Neuronal stem cell (in vitro differentiated cells): ENCODE measurements at regions not wholly inside any gene's neighbourhood (a gene's known extent, or its start where the extent isn't known, plus 50 kb on each side); places are given as distances from the start of the nearest gene placed in this dataset.

ENCODE experiments used
- DNase-seq: peaks from one replicate; pipeline ENCODE4 v3.0.0-alpha.2; 2013; ENCODE audit warnings: low spot score
- H2AFZ ChIP-seq: one replicate; pipeline ENCODE4 v1.6.1; 2013; ENCODE audit warnings: mild to moderate bottlenecking, low read length, inconsistent platforms
- H2AK5ac ChIP-seq: 2 replicates; pipeline ENCODE4 v1.6.1; 2013; ENCODE audit warnings: low read depth, mild to moderate bottlenecking, inconsistent platforms, low read length, moderate library complexity, mixed read lengths
- H2BK120ac ChIP-seq: 2 replicates; pipeline ENCODE4 v1.6.1; 2013; ENCODE audit warnings: low read depth, mild to moderate bottlenecking, inconsistent platforms, low read length, moderate library complexity, mixed read lengths
- H2BK12ac ChIP-seq: one replicate; pipeline ENCODE4 v1.6.1; 2013; ENCODE audit warnings: low read length, inconsistent platforms
- H2BK15ac ChIP-seq: 2 replicates; pipeline ENCODE4 v1.6.1; 2013; ENCODE audit warnings: mild to moderate bottlenecking, low read length, inconsistent platforms, mixed read lengths
- H2BK5ac ChIP-seq: one replicate; pipeline ENCODE4 v1.6.1; 2013; ENCODE audit warnings: inconsistent platforms, mild to moderate bottlenecking, low read length, moderate library complexity
- H3K14ac ChIP-seq: one replicate; pipeline ENCODE4 v1.6.1; 2013; ENCODE audit warnings: low read length, inconsistent platforms
- H3K18ac ChIP-seq: 2 replicates; pipeline ENCODE4 v1.6.1; 2013; ENCODE audit warnings: low read length, inconsistent platforms
- H3K23ac ChIP-seq: 2 replicates; pipeline ENCODE4 v1.6.1; 2013; ENCODE audit warnings: low read depth, mild to moderate bottlenecking, mixed read lengths, low read length, inconsistent platforms; ENCODE audit not compliant: poor library complexity
- H3K27ac ChIP-seq: replicated peaks from 3 replicates; pipeline ENCODE4 v1.5.1; 2013; ENCODE audit warnings: low read length, inconsistent platforms
- H3K27me3 ChIP-seq, 3 experiments: 2 replicates each; pipeline ENCODE4 v1.6.1; 2013; ENCODE audit warnings: low read length in 3 of 3, mild to moderate bottlenecking in 2 of 3, inconsistent platforms in 1 of 3, low read depth in 1 of 3, mixed read lengths in 1 of 3, moderate library complexity in 1 of 3; ENCODE audit not compliant: control insufficient read depth in 3 of 3, insufficient read depth in 3 of 3
- H3K36me3 ChIP-seq, 2 donors: replicated peaks in 1 of 2; 2 replicates each; pipeline ENCODE4 v1.6.1; 2013; ENCODE audit warnings: low read length in 2 of 2; ENCODE audit not compliant: control insufficient read depth in 2 of 2, insufficient read depth in 2 of 2
- H3K4ac ChIP-seq: 2 replicates; pipeline ENCODE4 v1.6.1; 2013; ENCODE audit warnings: inconsistent platforms, mild to moderate bottlenecking, low read length, moderate library complexity
- H3K4me1 ChIP-seq, 2 donors: 1 replicate in 1 of 2; 2 replicates in 1 of 2; pipeline ENCODE4 v1.6.1; 2013; ENCODE audit warnings: low read length in 2 of 2, low read depth in 1 of 2; ENCODE audit not compliant: control insufficient read depth in 2 of 2, insufficient read depth in 1 of 2
- H3K4me2 ChIP-seq: one replicate; pipeline ENCODE4 v1.6.1; 2013; ENCODE audit warnings: mild to moderate bottlenecking, low read length, inconsistent platforms; ENCODE audit not compliant: insufficient read depth, poor library complexity, severe bottlenecking
- H3K4me3 ChIP-seq, 2 donors: 2 replicates each; pipeline ENCODE4 v1.5.1; 2013; ENCODE audit warnings: low read length in 2 of 2, mild to moderate bottlenecking in 2 of 2, inconsistent platforms in 1 of 2, moderate library complexity in 1 of 2
- H3K79me1 ChIP-seq: one replicate; pipeline ENCODE4 v1.6.1; 2013; ENCODE audit warnings: low read depth, mild to moderate bottlenecking, inconsistent platforms, low read length, moderate library complexity
- H3K9ac ChIP-seq: one replicate; pipeline ENCODE4 v1.6.1; 2013; ENCODE audit warnings: mild to moderate bottlenecking, low read depth, low read length, inconsistent platforms; ENCODE audit not compliant: poor library complexity
- H3K9me3 ChIP-seq, 2 donors: replicated peaks in 1 of 2; 2 replicates each; pipeline versions ENCODE3 to v1.6.1; 2013; ENCODE audit warnings: low read length in 2 of 2, mild to moderate bottlenecking in 2 of 2, inconsistent platforms in 1 of 2, low read depth in 1 of 2, mixed read lengths in 1 of 2, moderate library complexity in 1 of 2; ENCODE audit not compliant: control insufficient read depth in 2 of 2, insufficient read depth in 1 of 2
- H4K8ac ChIP-seq: one replicate; pipeline ENCODE4 v1.6.1; 2013; ENCODE audit warnings: low read depth, mild to moderate bottlenecking, inconsistent platforms, low read length, moderate library complexity
- H4K91ac ChIP-seq: one replicate; pipeline ENCODE4 v1.6.1; 2013; ENCODE audit warnings: low read length, low read depth, mild to moderate bottlenecking, inconsistent platforms; ENCODE audit not compliant: poor library complexity
- WGBS, 2 donors: extraction: QIAGEN DNeasy Blood & Tissue Kit; methylation state at CpG; one replicate each; pipeline ENCODE4 v1.1.7; 2013; ENCODE audit warnings: missing lambda C conversion rate in 2 of 2, mixed read lengths in 1 of 2; ENCODE audit not compliant: insufficient read length in 2 of 2, insufficient replicate concordance in 1 of 2; ENCODE audit errors: extremely low coverage in 2 of 2; 5-methylcytosine and 5-hydroxymethylcytosine counted together

- Histone ChIP-seq H3K23ac (no peak overlapping the region), H3K4me2 (no peak overlapping the region), H3K4ac (no peak overlapping the region), H2BK120ac (no peak overlapping the region), H2AK5ac (no peak overlapping the region), H2AFZ (no peak overlapping the region), H4K91ac (no peak overlapping the region), H3K36me3 (no peaks in the 10 kb centered on the region), H3K14ac (no peak overlapping the region), H3K18ac (no peak overlapping the region), H3K27ac (no peak overlapping the region), H2BK5ac (no peak overlapping the region), H3K79me1 (no peaks in the 10 kb centered on the region), H3K9ac (no peak overlapping the region), H2BK15ac (no peak overlapping the region), H2BK12ac (no peak overlapping the region), H3K9me3 (peaks cover 0 to 2% of the 10 kb centered on the region in 2 donors), H3K4me3 (no peak overlapping the region), H4K8ac (no peak overlapping the region), H3K27me3 (no peaks in the 10 kb centered on the region), H3K4me1 (no peaks in the 10 kb centered on the region)
- no peak for DNase-seq
- no CpG with 5 or more reads among the region's 2 CpGs for WGBS, 2 donors
Measured at GRCh38 chr7:114862406-114862805, 59.5 kb upstream of the MDFIC start.

GRCh38 chr7:114864278-114864677, 57.6 kb upstream of the MDFIC start:
- no peak overlapping the region for H2AFZ ChIP-seq
- H3K4ac ChIP-seq: no peak overlapping the region
- no peak overlapping the region for H3K9ac ChIP-seq
- H3K27ac ChIP-seq: no peak overlapping the region
- H2BK15ac ChIP-seq: no peak overlapping the region
- no peak overlapping the region for H3K18ac ChIP-seq
- H3K4me1 ChIP-seq: no peaks in the 10 kb centered on the region
- no peak overlapping the region for H3K23ac ChIP-seq
- no peak overlapping the region for H4K91ac ChIP-seq
- H3K79me1 ChIP-seq: no peaks in the 10 kb centered on the region
- peaks cover 2 to 3% of the 10 kb centered on the region in 2 donors for H3K9me3 ChIP-seq
- H3K36me3 ChIP-seq: no peaks in the 10 kb centered on the region
- no peak overlapping the region for H2BK120ac ChIP-seq
- no peak overlapping the region for H4K8ac ChIP-seq
- H3K27me3 ChIP-seq: no peaks in the 10 kb centered on the region
- no CpG with 5 or more reads among the region's 1 CpG for WGBS, 2 donors
- H3K14ac ChIP-seq: no peak overlapping the region
- no peak for DNase-seq
- H2AK5ac ChIP-seq: no peak overlapping the region
- no peak overlapping the region for H3K4me3 ChIP-seq
- H2BK5ac ChIP-seq: no peak overlapping the region
- H2BK12ac ChIP-seq: no peak overlapping the region
- H3K4me2 ChIP-seq: no peak overlapping the region

- DNase-seq: peak; percentile 9
- no peaks in the 10 kb centered on the region for H3K4me1 ChIP-seq
Measured at GRCh38 chr7:114865564-114865963, 56.3 kb upstream of the MDFIC start.

More at GRCh38 chr7:114865564-114865963, 56.3 kb upstream of the MDFIC start:
- Histone ChIP-seq H2AFZ (no peak overlapping the region), H3K18ac (no peak overlapping the region), H3K9me3 (peaks cover 2 to 3% of the 10 kb centered on the region in 2 donors), H4K8ac (no peak overlapping the region), H3K4me3 (no peak overlapping the region), H3K79me1 (no peaks in the 10 kb centered on the region), H2BK15ac (no peak overlapping the region), H3K36me3 (no peaks in the 10 kb centered on the region), H3K23ac (no peak overlapping the region), H4K91ac (no peak overlapping the region), H3K27me3 (no peaks in the 10 kb centered on the region), H2BK120ac (no peak overlapping the region), H3K27ac (no peak overlapping the region), H3K4me2 (no peak overlapping the region), H2BK5ac (no peak overlapping the region), H2AK5ac (no peak overlapping the region), H3K14ac (no peak overlapping the region), H2BK12ac (no peak overlapping the region), H3K9ac (no peak overlapping the region), H3K4ac (no peak overlapping the region)
- no CpG with 5 or more reads among the region's 1 CpG for WGBS, 2 donors
